H9 (cell line): ENCODE measurements at regions not wholly inside any gene's neighbourhood (a gene's known extent, or its start where the extent isn't known, plus 50 kb on each side); places are given as distances from the start of the nearest gene placed in this dataset.

Experiments
- DNase-seq: peaks from one replicate; pipeline ENCODE4 v3.0.0-alpha.2; 2017
- H2AFZ ChIP-seq: one replicate; pipeline ENCODE4 v1.6.1; 2013; ENCODE audit warnings: mild to moderate bottlenecking, low read length, control low read depth, moderate library complexity
- H2AK5ac ChIP-seq: 2 replicates; pipeline ENCODE4 v1.6.1; 2013; ENCODE audit warnings: low read length, control low read depth, mixed read lengths; ENCODE audit not compliant: insufficient read length
- H2BK120ac ChIP-seq: one replicate; pipeline ENCODE4 v1.6.1; 2013; ENCODE audit warnings: low read depth, mild to moderate bottlenecking, low read length, control low read depth, inconsistent platforms; ENCODE audit not compliant: poor library complexity, severe bottlenecking
- H2BK12ac ChIP-seq: 2 replicates; pipeline ENCODE4 v1.6.1; 2013; ENCODE audit warnings: low read length, control low read depth, mixed read lengths, low read depth; ENCODE audit not compliant: insufficient read length
- H2BK15ac ChIP-seq: 2 replicates; pipeline ENCODE4 v1.6.1; 2013; ENCODE audit warnings: low read depth, low read length, control low read depth
- H2BK20ac ChIP-seq: one replicate; pipeline ENCODE4 v1.6.1; 2013; ENCODE audit warnings: low read depth, mild to moderate bottlenecking, low read length, control low read depth, inconsistent platforms; ENCODE audit not compliant: poor library complexity, severe bottlenecking
- H2BK5ac ChIP-seq: 2 replicates; pipeline ENCODE4 v1.6.1; 2013; ENCODE audit warnings: low read length, control low read depth, mixed read lengths; ENCODE audit not compliant: insufficient read length
- H3K14ac ChIP-seq: 2 replicates; pipeline ENCODE4 v1.6.1; 2013; ENCODE audit warnings: low read length, control low read depth; ENCODE audit not compliant: insufficient read depth
- H3K18ac ChIP-seq: 2 replicates; pipeline ENCODE4 v1.6.1; 2013; ENCODE audit warnings: low read depth, mild to moderate bottlenecking, mixed read lengths, low read length, control low read depth; ENCODE audit not compliant: insufficient read length
- H3K23ac ChIP-seq: 2 replicates; pipeline ENCODE4 v1.6.1; 2013; ENCODE audit warnings: low read length, control low read depth, mixed read lengths, low read depth; ENCODE audit not compliant: insufficient read length
- H3K23me2 ChIP-seq: 2 replicates; pipeline ENCODE4 v1.6.1; 2013; ENCODE audit warnings: low read depth, mild to moderate bottlenecking, mixed read lengths, low read length, control low read depth; ENCODE audit not compliant: insufficient read length, poor library complexity, severe bottlenecking
- H3K27ac ChIP-seq: 2 replicates; pipeline ENCODE4 v1.5.1; 2013; ENCODE audit warnings: low read length, control low read depth, mixed read lengths, low read depth; ENCODE audit not compliant: insufficient read length
- H3K27me3 ChIP-seq: 2 replicates; pipeline ENCODE4 v1.6.1; 2013; ENCODE audit warnings: low read length, control low read depth, inconsistent platforms; ENCODE audit not compliant: insufficient read depth
- H3K4ac ChIP-seq: 2 replicates; pipeline ENCODE4 v1.6.1; 2013; ENCODE audit warnings: low read depth, mild to moderate bottlenecking, control low read depth, inconsistent platforms, low read length, moderate library complexity
- H3K4me1 ChIP-seq: 2 replicates; pipeline ENCODE4 v1.6.1; 2013; ENCODE audit warnings: low read length, control low read depth, inconsistent platforms; ENCODE audit not compliant: insufficient read depth
- H3K4me2 ChIP-seq: 2 replicates; pipeline ENCODE4 v1.6.1; 2013; ENCODE audit warnings: low read length, control low read depth, mixed read lengths; ENCODE audit not compliant: insufficient read length, insufficient read depth
- H3K56ac ChIP-seq: 2 replicates; pipeline ENCODE4 v1.6.1; 2013; ENCODE audit warnings: low read depth, mild to moderate bottlenecking, mixed read lengths, low read length, control low read depth; ENCODE audit not compliant: insufficient read length
- H3K79me1 ChIP-seq: 2 replicates; pipeline ENCODE4 v1.6.1; 2013; ENCODE audit warnings: low read depth, mild to moderate bottlenecking, moderate library complexity, low read length, control low read depth, inconsistent platforms; ENCODE audit not compliant: insufficient read depth, poor library complexity, severe bottlenecking
- H3K79me2 ChIP-seq: 2 replicates; pipeline ENCODE4 v1.6.1; 2013; ENCODE audit warnings: low read length, control low read depth, inconsistent platforms; ENCODE audit not compliant: insufficient read depth
- H3K9ac ChIP-seq: 2 replicates; pipeline ENCODE4 v1.6.1; 2013; ENCODE audit warnings: low read length, control low read depth, mixed read lengths; ENCODE audit not compliant: insufficient read length; ENCODE audit errors: extremely low read depth
- H3K9me3 ChIP-seq: one replicate; pipeline ENCODE4 v1.6.1; 2013; ENCODE audit warnings: low read depth, low read length, inconsistent platforms; ENCODE audit not compliant: control insufficient read depth
- H3T11ph ChIP-seq: one replicate; pipeline ENCODE4 v1.6.1; 2013; ENCODE audit warnings: mild to moderate bottlenecking, low read length, control low read depth, inconsistent platforms
- H4K20me1 ChIP-seq: one replicate; pipeline ENCODE4 v1.6.1; 2013; ENCODE audit not compliant: control insufficient read depth, insufficient read length, insufficient read depth
- H4K5ac ChIP-seq: 2 replicates; pipeline ENCODE4 v1.6.1; 2013; ENCODE audit warnings: low read depth, mild to moderate bottlenecking, mixed read lengths, low read length, control low read depth; ENCODE audit not compliant: insufficient read length
- H4K8ac ChIP-seq: replicated peaks from 2 replicates; pipeline ENCODE4 v1.6.1; 2013; ENCODE audit warnings: low read length, control low read depth, mixed read lengths, low read depth; ENCODE audit not compliant: insufficient read length
- H4K91ac ChIP-seq: 2 replicates; pipeline ENCODE4 v1.6.1; 2013; ENCODE audit warnings: low read depth, mild to moderate bottlenecking, moderate library complexity, mixed read lengths, low read length, control low read depth; ENCODE audit not compliant: insufficient read length
- H3K27ac Mint-ChIP-seq, 3 experiments: 2 replicates in 2 of 3; 3 replicates in 1 of 3; pipeline ENCODE4 v1.8.0; 2020 to 2021; ENCODE audit warnings: mixed read lengths in 3 of 3, mild to moderate bottlenecking in 1 of 3, moderate library complexity in 1 of 3
- H3K27me3 Mint-ChIP-seq: 2 replicates; pipeline ENCODE4 v1.8.0; 2021; ENCODE audit warnings: low read depth, mild to moderate bottlenecking, moderate library complexity, mixed read lengths
- H3K36me3 Mint-ChIP-seq, 3 experiments: 2 replicates in 2 of 3; 3 replicates in 1 of 3; pipeline ENCODE4 v1.8.0; 2020 to 2021; ENCODE audit warnings: low read depth in 3 of 3, mixed read lengths in 3 of 3; ENCODE audit not compliant: insufficient read depth in 1 of 3
- H3K4me1 Mint-ChIP-seq, 2 experiments: 2 replicates each; pipeline ENCODE4 v1.8.0; 2020; ENCODE audit warnings: mixed read lengths in 2 of 2
- H3K4me3 Mint-ChIP-seq, 2 experiments: 2 replicates in 1 of 2; 3 replicates in 1 of 2; pipeline ENCODE4 v1.8.0; 2020 to 2021; ENCODE audit warnings: mild to moderate bottlenecking in 2 of 2, mixed read lengths in 2 of 2, moderate library complexity in 1 of 2
- H3K9me3 Mint-ChIP-seq, 2 experiments: 2 replicates in 1 of 2; 3 replicates in 1 of 2; pipeline ENCODE4 v1.8.0; 2020; ENCODE audit warnings: mild to moderate bottlenecking in 2 of 2, mixed read lengths in 2 of 2, moderate library complexity in 1 of 2
- WGBS: extraction: QIAGEN DNeasy Blood & Tissue Kit; methylation state at CpG from one replicate; pipeline ENCODE4 v1.1.7; 2013; ENCODE audit warnings: missing lambda C conversion rate, low lambda C conversion rate, mixed read lengths; ENCODE audit not compliant: insufficient read length; ENCODE audit errors: extremely low coverage; 5-methylcytosine and 5-hydroxymethylcytosine counted together
- TF ChIP-seq, protein P1 (sequence below): fragments of 200-600 bp; sonication (generic); conservative IDR thresholded peaks from 3 replicates; pipeline ENCODE4 v1.8.0; 2021; ENCODE audit warnings: antibody characterized with exemption, mild to moderate bottlenecking

DNA sequence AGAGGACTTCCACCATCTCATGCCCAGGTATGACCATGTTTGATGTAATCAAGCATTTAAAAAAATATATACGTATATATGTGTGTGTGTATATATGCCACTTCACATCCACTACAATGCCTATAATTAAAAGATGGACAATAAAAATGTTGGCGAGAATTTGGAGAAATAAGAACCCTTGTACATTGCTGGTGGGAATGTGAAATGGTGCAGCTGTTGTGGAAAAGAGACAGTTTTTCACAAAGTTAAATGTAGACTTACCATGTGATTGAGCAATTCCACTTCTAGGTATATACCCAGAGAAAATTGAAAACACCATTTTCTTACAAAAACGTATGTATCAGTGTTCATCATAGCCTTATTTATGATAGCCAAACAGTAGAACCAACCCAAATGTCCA lies 229.2 kb upstream of the WWC1 start:
- TF ChIP-seq, protein P1, sequence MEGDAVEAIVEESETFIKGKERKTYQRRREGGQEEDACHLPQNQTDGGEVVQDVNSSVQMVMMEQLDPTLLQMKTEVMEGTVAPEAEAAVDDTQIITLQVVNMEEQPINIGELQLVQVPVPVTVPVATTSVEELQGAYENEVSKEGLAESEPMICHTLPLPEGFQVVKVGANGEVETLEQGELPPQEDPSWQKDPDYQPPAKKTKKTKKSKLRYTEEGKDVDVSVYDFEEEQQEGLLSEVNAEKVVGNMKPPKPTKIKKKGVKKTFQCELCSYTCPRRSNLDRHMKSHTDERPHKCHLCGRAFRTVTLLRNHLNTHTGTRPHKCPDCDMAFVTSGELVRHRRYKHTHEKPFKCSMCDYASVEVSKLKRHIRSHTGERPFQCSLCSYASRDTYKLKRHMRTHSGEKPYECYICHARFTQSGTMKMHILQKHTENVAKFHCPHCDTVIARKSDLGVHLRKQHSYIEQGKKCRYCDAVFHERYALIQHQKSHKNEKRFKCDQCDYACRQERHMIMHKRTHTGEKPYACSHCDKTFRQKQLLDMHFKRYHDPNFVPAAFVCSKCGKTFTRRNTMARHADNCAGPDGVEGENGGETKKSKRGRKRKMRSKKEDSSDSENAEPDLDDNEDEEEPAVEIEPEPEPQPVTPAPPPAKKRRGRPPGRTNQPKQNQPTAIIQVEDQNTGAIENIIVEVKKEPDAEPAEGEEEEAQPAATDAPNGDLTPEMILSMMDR, result no peak
- no peaks in the 10 kb centered on the region for H4K20me1 ChIP-seq

More for the DNA sequence above, 229.2 kb upstream of the WWC1 start:
- no peak overlapping the region for H2BK20ac ChIP-seq
- H3K27ac Mint-ChIP-seq, result no peak overlapping the region
- H3K4me1 Mint-ChIP-seq, result peaks cover 4 to 11% of the 10 kb centered on the region in 2 experiments; a peak in 3 of 4 replicates
- no peak overlapping the region for H3K56ac ChIP-seq
- H3K9me3 Mint-ChIP-seq, result peaks cover 13 to 14% of the 10 kb centered on the region in 2 experiments
- H3K27me3 Mint-ChIP-seq, result no peaks in the 10 kb centered on the region; the same call in 1 of the 2 replicates
- no peaks in the 10 kb centered on the region for H3K4me1 ChIP-seq
- no peak overlapping the region for H3T11ph ChIP-seq
- H2AFZ ChIP-seq, result no peak overlapping the region
- no peak overlapping the region for H3K27ac ChIP-seq
- no peaks in the 10 kb centered on the region for H3K79me1 ChIP-seq
- no peak overlapping the region for H4K8ac ChIP-seq
- H2BK5ac ChIP-seq, result no peak overlapping the region
- H3K4me3 Mint-ChIP-seq, result no peak overlapping the region
- no peak overlapping the region for H3K9ac ChIP-seq
- H3K18ac ChIP-seq, result no peak overlapping the region
- no peak overlapping the region for H2BK120ac ChIP-seq
- no peak overlapping the region for H2AK5ac ChIP-seq
- H2BK15ac ChIP-seq, result no peak overlapping the region
- H3K23ac ChIP-seq, result no peak overlapping the region
- peaks cover 10 to 15% (median 12%) of the 10 kb centered on the region in 3 experiments for H3K36me3 Mint-ChIP-seq
- no peak for DNase-seq
- H3K14ac ChIP-seq, result no peak overlapping the region
- H2BK12ac ChIP-seq, result no peak overlapping the region
- H3K4me2 ChIP-seq, result no peak overlapping the region
- H3K4ac ChIP-seq, result no peak overlapping the region
- H3K79me2 ChIP-seq, result no peaks in the 10 kb centered on the region
- no peaks in the 10 kb centered on the region for H3K23me2 ChIP-seq
- no peaks in the 10 kb centered on the region for H3K27me3 ChIP-seq
- no CpG with 5 or more reads among the region's 3 CpGs for WGBS
- no peak overlapping the region for H4K5ac ChIP-seq
- H3K9me3 ChIP-seq, result peaks cover 8% of the 10 kb centered on the region
- H4K91ac ChIP-seq, result no peak overlapping the region
